ENCODE measurements at regions not wholly inside any gene's neighbourhood (a gene's known extent, or its start where the extent isn't known, plus 50 kb on each side); places are given as distances from the start of the nearest gene placed in this dataset.
"Not testable (repeated sequence)": the region's sequence is repeated elsewhere in the genome, so short reads cannot be mapped to it uniquely, and the experiment has no call there.

DNA sequence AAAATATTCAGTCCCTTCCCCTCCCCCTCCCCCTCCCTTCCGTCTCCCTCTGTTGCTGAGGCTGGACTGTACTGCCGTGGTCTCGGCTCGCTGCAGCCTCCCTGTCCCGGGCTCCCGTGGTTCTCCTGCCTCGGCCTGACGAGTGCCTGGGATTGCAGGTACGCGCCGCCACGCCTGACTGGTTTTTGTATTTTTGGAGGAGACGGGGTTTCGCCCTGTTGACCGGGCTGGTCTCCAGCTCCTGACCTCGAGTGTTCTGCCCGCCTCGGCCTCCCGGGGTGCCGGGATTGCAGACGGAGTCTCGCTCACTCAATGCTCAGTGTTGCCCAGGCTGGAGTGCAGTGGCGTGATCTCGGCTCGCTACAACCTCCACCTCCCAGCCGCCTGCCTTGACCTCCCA, 135.5 kb upstream of the PROKR2 start:
- TF ChIP-seq, protein P1, sequence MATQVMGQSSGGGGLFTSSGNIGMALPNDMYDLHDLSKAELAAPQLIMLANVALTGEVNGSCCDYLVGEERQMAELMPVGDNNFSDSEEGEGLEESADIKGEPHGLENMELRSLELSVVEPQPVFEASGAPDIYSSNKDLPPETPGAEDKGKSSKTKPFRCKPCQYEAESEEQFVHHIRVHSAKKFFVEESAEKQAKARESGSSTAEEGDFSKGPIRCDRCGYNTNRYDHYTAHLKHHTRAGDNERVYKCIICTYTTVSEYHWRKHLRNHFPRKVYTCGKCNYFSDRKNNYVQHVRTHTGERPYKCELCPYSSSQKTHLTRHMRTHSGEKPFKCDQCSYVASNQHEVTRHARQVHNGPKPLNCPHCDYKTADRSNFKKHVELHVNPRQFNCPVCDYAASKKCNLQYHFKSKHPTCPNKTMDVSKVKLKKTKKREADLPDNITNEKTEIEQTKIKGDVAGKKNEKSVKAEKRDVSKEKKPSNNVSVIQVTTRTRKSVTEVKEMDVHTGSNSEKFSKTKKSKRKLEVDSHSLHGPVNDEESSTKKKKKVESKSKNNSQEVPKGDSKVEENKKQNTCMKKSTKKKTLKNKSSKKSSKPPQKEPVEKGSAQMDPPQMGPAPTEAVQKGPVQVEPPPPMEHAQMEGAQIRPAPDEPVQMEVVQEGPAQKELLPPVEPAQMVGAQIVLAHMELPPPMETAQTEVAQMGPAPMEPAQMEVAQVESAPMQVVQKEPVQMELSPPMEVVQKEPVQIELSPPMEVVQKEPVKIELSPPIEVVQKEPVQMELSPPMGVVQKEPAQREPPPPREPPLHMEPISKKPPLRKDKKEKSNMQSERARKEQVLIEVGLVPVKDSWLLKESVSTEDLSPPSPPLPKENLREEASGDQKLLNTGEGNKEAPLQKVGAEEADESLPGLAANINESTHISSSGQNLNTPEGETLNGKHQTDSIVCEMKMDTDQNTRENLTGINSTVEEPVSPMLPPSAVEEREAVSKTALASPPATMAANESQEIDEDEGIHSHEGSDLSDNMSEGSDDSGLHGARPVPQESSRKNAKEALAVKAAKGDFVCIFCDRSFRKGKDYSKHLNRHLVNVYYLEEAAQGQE (IDR thresholded peaks at IDR 0.05; ENCODE audit: insufficient read depth in 1 of 2, low read depth in 2 of 2, low read length in 1 of 2) = not testable (repeated sequence)
- TF ChIP-seq, protein P2, sequence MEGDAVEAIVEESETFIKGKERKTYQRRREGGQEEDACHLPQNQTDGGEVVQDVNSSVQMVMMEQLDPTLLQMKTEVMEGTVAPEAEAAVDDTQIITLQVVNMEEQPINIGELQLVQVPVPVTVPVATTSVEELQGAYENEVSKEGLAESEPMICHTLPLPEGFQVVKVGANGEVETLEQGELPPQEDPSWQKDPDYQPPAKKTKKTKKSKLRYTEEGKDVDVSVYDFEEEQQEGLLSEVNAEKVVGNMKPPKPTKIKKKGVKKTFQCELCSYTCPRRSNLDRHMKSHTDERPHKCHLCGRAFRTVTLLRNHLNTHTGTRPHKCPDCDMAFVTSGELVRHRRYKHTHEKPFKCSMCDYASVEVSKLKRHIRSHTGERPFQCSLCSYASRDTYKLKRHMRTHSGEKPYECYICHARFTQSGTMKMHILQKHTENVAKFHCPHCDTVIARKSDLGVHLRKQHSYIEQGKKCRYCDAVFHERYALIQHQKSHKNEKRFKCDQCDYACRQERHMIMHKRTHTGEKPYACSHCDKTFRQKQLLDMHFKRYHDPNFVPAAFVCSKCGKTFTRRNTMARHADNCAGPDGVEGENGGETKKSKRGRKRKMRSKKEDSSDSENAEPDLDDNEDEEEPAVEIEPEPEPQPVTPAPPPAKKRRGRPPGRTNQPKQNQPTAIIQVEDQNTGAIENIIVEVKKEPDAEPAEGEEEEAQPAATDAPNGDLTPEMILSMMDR (IDR thresholded peaks at IDR 0.05) = not testable (repeated sequence)
